OCI-LY3 (cell line): ENCODE measurements at regions not wholly inside any gene's neighbourhood (a gene's known extent, or its start where the extent isn't known, plus 50 kb on each side); places are given as distances from the start of the nearest gene placed in this dataset.

ENCODE experiments used
- CTCF ChIP-seq: fragments of 200-600, 300-600 bp; sonication (generic); IDR thresholded peaks from 2 replicates; pipeline ENCODE4 v1.5.1; 2014; ENCODE audit warnings: antibody characterized with exemption, low read length, low read depth
- EZH2phosphoT487 ChIP-seq: fragments of 200-600 bp; shearing (Covaris generic); IDR thresholded peaks from 2 replicates; pipeline ENCODE4 v1.6.1; 2018; ENCODE audit warnings: antibody characterized with exemption, mixed run types, low read depth

- TF ChIP-seq CTCF (no peak), EZH2phosphoT487 (no peak)
Observed at GRCh38 chr7:81005254-81005653, 86.4 kb upstream of the SEMA3C start.
